A673 (cell line): ENCODE measurements at regions not wholly inside any gene's neighbourhood (a gene's known extent, or its start where the extent isn't known, plus 50 kb on each side); places are given as distances from the start of the nearest gene placed in this dataset.

Experiments used
- BruUV-seq: library from RNA; stranded (reverse); fragments of 400-500 nt; replicated peaks from 2 replicates; lab custom pipeline; 2021; lab: Mats Ljungman, UMichigan
- CTCF ChIA-PET: fragments of 300-600 bp; sonication (Branson Sonifier 250); formaldehyde crosslinking; loops from one replicate; lab custom pipeline; 2022; ENCODE audit warnings: antibody characterized with exemption; lab: Charles Lee
- POLR2A ChIA-PET: fragments of 300-600 bp; sonication (Branson Sonifier 250); formaldehyde crosslinking; loops from one replicate; lab custom pipeline; 2022; ENCODE audit warnings: antibody characterized with exemption; ENCODE audit not compliant: low non-redundant PET; lab: Charles Lee
- DNase-seq: peaks from one replicate; pipeline ENCODE4 v3.0.0-alpha.2; 2015; ENCODE audit warnings: low spot score
- H3K27ac ChIP-seq: fragments of 200-600 bp; sonication (generic); 2 replicates; pipeline ENCODE4 v1.5.1; 2016; ENCODE audit warnings: mixed run types, low read depth, mild to moderate bottlenecking, mixed read lengths, antibody characterized with exemption, low read length; ENCODE audit not compliant: poor library complexity, severe bottlenecking
- H3K27me3 ChIP-seq: fragments of 200-600 bp; sonication (generic); replicated peaks from 2 replicates; pipeline ENCODE4 v1.6.1; 2017; ENCODE audit warnings: mixed run types, low read depth, mild to moderate bottlenecking, mixed read lengths, antibody characterized with exemption, low read length; ENCODE audit not compliant: insufficient read depth, poor library complexity
- H3K36me3 ChIP-seq: fragments of 200-600 bp; sonication (generic); 2 replicates; pipeline ENCODE4 v1.6.1; 2016; ENCODE audit warnings: mixed run types, mild to moderate bottlenecking, mixed read lengths, antibody characterized with exemption, low read length; ENCODE audit not compliant: insufficient read depth, poor library complexity, severe bottlenecking
- H3K4me1 ChIP-seq: fragments of 200-600 bp; sonication (generic); 2 replicates; pipeline ENCODE4 v1.6.1; 2017; ENCODE audit warnings: mixed run types, mild to moderate bottlenecking, mixed read lengths, antibody characterized with exemption, low read length; ENCODE audit not compliant: insufficient read depth, poor library complexity, severe bottlenecking
- H3K4me3 ChIP-seq: fragments of 200-600 bp; sonication (generic); 2 replicates; pipeline ENCODE4 v1.5.1; 2016; ENCODE audit warnings: low read depth, mixed run types, mild to moderate bottlenecking, mixed read lengths, low read length; ENCODE audit not compliant: poor library complexity, severe bottlenecking
- H3K9me3 ChIP-seq: fragments of 200-600 bp; sonication (generic); 2 replicates; pipeline ENCODE4 v1.6.1; 2016; ENCODE audit warnings: mixed run types, low read depth, mild to moderate bottlenecking, mixed read lengths, antibody characterized with exemption, low read length; ENCODE audit not compliant: poor library complexity, severe bottlenecking
- EZH2 ChIP-seq: fragments of 200-600 bp; sonication (generic); IDR thresholded peaks from 2 replicates; pipeline ENCODE4 v1.6.1; 2017; ENCODE audit warnings: borderline replicate concordance, low read depth, mild to moderate bottlenecking, mixed read lengths, antibody characterized with exemption, low read length; ENCODE audit not compliant: poor library complexity, severe bottlenecking
- intact Hi-C: fragments of 100-400 bp; cut with micrococcal nuclease; formaldehyde crosslinking; loops from one replicate; pipeline ENCODE4 v1.10.0; 2022; ENCODE audit not compliant: unreplicated experiment
- TF ChIP-seq, protein P1 (sequence below): fragments of 300-800, 200-600 bp; sonication (generic); conservative IDR thresholded peaks from 2 replicates; pipeline ENCODE4 v1.5.1; 2017; ENCODE audit warnings: low read depth, mild to moderate bottlenecking, antibody characterized with exemption, low read length, moderate library complexity, mixed read lengths

DNA sequence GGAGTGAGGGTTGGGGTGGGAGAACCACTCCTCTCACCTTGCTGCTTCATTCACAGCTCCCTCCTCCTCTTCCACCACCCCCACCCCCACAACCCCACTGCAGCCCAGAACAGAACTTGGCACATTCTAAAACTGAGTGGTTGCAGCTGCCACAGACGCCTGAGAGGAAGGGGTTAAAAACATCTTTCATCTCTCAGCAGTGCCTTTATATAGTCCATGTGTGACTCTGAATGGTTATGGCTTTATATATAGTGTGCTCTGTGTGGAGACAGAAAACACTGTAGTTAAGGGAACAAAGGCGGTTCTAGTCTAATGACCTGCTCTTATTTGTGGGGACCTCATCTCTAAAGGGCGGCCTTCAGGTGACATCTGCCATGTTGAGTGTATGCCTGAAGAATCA lies 144.8 kb downstream of the BCOR start:
- Histone ChIP-seq H3K36me3 (no peaks in the 10 kb centered on the region), H3K27me3 (no peaks in the 10 kb centered on the region), H3K27ac (no peak overlapping the region), H3K9me3 (no peaks in the 10 kb centered on the region), H3K4me3 (no peak overlapping the region), H3K4me1 (peaks cover 6% of the 10 kb centered on the region)
- DNase-seq = no peak
- POLR2A ChIA-PET = no interaction called here
- intact Hi-C loops = no loop called here
- BruUV-seq = no TSS peak
- no peak for TF ChIP-seq EZH2
- CTCF ChIA-PET = no interaction called here

DNA sequence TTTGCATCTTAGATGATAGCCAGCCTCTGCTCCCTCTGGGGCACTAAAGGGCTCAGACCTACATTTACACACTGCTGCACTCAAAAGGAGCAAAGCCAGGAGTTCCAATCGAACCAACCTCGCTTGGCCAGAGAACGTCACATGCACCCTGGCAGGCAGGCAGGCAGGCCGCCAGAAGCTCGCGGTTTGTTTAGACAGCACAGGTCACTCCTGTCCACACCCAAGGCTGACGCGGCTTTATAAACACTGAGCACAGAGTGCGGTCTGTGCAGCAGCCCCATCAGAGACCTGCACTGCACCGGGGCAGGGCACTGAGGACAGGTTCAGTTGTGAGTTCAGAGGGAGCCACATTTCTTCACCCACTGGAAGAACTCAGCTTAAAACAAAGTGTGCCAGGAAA lies 143.9 kb downstream of the BCOR start:
- ChIA-PET POLR2A (no interaction called here), CTCF (no interaction called here)
- no peak for TF ChIP-seq EZH2
- TF ChIP-seq, protein P1, sequence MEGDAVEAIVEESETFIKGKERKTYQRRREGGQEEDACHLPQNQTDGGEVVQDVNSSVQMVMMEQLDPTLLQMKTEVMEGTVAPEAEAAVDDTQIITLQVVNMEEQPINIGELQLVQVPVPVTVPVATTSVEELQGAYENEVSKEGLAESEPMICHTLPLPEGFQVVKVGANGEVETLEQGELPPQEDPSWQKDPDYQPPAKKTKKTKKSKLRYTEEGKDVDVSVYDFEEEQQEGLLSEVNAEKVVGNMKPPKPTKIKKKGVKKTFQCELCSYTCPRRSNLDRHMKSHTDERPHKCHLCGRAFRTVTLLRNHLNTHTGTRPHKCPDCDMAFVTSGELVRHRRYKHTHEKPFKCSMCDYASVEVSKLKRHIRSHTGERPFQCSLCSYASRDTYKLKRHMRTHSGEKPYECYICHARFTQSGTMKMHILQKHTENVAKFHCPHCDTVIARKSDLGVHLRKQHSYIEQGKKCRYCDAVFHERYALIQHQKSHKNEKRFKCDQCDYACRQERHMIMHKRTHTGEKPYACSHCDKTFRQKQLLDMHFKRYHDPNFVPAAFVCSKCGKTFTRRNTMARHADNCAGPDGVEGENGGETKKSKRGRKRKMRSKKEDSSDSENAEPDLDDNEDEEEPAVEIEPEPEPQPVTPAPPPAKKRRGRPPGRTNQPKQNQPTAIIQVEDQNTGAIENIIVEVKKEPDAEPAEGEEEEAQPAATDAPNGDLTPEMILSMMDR = no peak
- intact Hi-C loops = no loop called here
- no peak overlapping the region for H3K4me3 ChIP-seq
- no TSS peak for BruUV-seq
- H3K4me1 ChIP-seq = peaks cover 6% of the 10 kb centered on the region
- DNase-seq = no peak
- H3K27ac ChIP-seq = no peak overlapping the region
- H3K36me3 ChIP-seq = no peaks in the 10 kb centered on the region
- H3K27me3 ChIP-seq = no peaks in the 10 kb centered on the region
- no peaks in the 10 kb centered on the region for H3K9me3 ChIP-seq

DNA sequence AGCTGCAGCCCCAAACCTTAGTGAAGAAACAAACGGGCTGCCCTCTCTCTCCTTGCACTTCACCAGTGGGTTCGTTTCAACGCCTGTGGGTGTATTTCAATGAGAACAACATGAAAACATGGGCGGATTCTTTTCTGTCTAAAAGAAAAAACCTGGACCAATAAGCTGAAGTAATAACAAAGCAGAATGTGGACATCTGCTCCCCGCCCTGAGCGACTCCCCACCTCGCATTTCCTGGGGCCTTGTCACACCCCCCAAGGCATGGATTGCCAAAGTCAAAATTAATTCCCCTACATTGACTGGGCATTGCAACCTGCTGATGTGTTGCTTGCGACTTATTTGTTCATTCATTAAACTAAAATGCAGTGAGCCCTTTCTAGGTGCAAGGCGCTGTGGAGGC lies 142.9 kb downstream of the BCOR start:
- no peaks in the 10 kb centered on the region for H3K36me3 ChIP-seq
- no peak overlapping the region for H3K4me3 ChIP-seq
- H3K27me3 ChIP-seq = no peaks in the 10 kb centered on the region
- intact Hi-C loops = no loop called here
- no peak for DNase-seq
- TF ChIP-seq, protein P1 = no peak
- no peak for TF ChIP-seq EZH2
- ChIA-PET POLR2A (no interaction called here), CTCF (no interaction called here)
- no TSS peak for BruUV-seq
- no peaks in the 10 kb centered on the region for H3K9me3 ChIP-seq
- no peak overlapping the region for H3K27ac ChIP-seq
- peaks cover 6% of the 10 kb centered on the region for H3K4me1 ChIP-seq

DNA sequence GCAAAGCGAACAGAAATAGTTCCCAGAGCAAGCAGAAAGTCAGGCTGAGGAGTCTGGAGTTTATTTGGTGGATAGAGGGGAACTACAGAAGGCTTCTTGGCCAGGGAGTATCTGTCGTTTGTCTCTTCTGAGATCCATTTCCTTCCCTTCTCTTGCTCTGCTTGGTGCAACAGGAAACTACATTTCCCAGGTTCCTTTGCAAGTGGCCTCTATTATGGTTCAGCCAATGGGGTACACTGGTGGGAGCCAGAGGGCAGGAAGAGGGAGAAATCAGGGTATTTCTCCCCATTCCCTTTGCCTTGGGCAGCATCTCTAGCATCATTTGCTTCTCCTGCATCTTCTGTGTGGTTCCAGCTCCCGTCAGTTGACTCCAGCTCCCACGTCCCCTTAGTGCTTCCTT lies 142.1 kb downstream of the BCOR start:
- intact Hi-C loops = no loop called here

More for the DNA sequence above, 142.1 kb downstream of the BCOR start:
- H3K27me3 ChIP-seq = no peaks in the 10 kb centered on the region
- no peak overlapping the region for H3K27ac ChIP-seq
- POLR2A ChIA-PET = no interaction called here
- CTCF ChIA-PET = no interaction called here
- no peaks in the 10 kb centered on the region for H3K9me3 ChIP-seq
- peaks cover 6% of the 10 kb centered on the region for H3K4me1 ChIP-seq
- no peak for TF ChIP-seq EZH2
- TF ChIP-seq, protein P1 = no peak
- DNase-seq = no peak
- BruUV-seq = no TSS peak
- no peak overlapping the region for H3K4me3 ChIP-seq
- H3K36me3 ChIP-seq = no peaks in the 10 kb centered on the region
